Glomerular endothelial cell (primary cell): ENCODE measurements at regions not wholly inside any gene's neighbourhood (a gene's known extent, or its start where the extent isn't known, plus 50 kb on each side); places are given as distances from the start of the nearest gene placed in this dataset.
"Not testable (repeated sequence)": the region's sequence is repeated elsewhere in the genome, so short reads cannot be mapped to it uniquely, and the experiment has no call there.

ENCODE experiments used
- DNase-seq: peaks from one replicate; pipeline ENCODE4 v3.0.0-alpha.2; 2011; ENCODE audit warnings: low read depth, low spot score; ENCODE audit errors: extremely low read depth

GRCh38 chr7:149608168-149608567 is 110.6 kb upstream of the ZNF746 start:
- DNase-seq = no peak

GRCh38 chr7:149607683-149608082 is 110.1 kb upstream of the ZNF746 start:
- no peak for DNase-seq

- no peak for DNase-seq
Measured at GRCh38 chr7:149606826-149607225, 109.2 kb upstream of the ZNF746 start.

GRCh38 chr7:149605696-149606095 is 108.1 kb upstream of the ZNF746 start:
- no peak for DNase-seq

GRCh38 chr7:149604521-149604920 is 106.9 kb upstream of the ZNF746 start:
- no peak for DNase-seq

GRCh38 chr7:149600669-149601330 is 103.2 kb upstream of the ZNF746 start:
- DNase-seq = not testable (repeated sequence)

- no peak for DNase-seq
Measured at GRCh38 chr7:149599636-149600206, 102.1 kb upstream of the ZNF746 start.

- no peak for DNase-seq
Measured at GRCh38 chr7:149598721-149599308, 101.2 kb upstream of the ZNF746 start.

- DNase-seq = not testable (repeated sequence)
Measured at GRCh38 chr7:149597789-149598188, 100.2 kb upstream of the ZNF746 start.

GRCh38 chr7:149595541-149595940 is 97.9 kb upstream of the ZNF746 start:
- DNase-seq = no peak

GRCh38 chr7:149595078-149595477 is 97.5 kb upstream of the ZNF746 start:
- no peak for DNase-seq

GRCh38 chr7:149588930-149589329 is 91.3 kb upstream of the ZNF746 start:
- DNase-seq = no peak

- DNase-seq = no peak
Measured at GRCh38 chr7:149586646-149587645, 89.3 kb upstream of the ZNF746 start.

- no peak for DNase-seq
Measured at GRCh38 chr7:149584530-149584929, 86.9 kb upstream of the ZNF746 start.

GRCh38 chr7:149584009-149584408 is 86.4 kb upstream of the ZNF746 start:
- DNase-seq = no peak

- DNase-seq = no peak
Measured at GRCh38 chr7:149580328-149580727, 82.7 kb upstream of the ZNF746 start.

GRCh38 chr7:149579365-149579764 is 81.8 kb upstream of the ZNF746 start:
- DNase-seq = not testable (repeated sequence)

- not testable (repeated sequence) for DNase-seq
Measured at GRCh38 chr7:149574428-149574827, 76.8 kb upstream of the ZNF746 start.

- DNase-seq = no peak
Measured at GRCh38 chr7:149573519-149573918, 75.9 kb upstream of the ZNF746 start.

GRCh38 chr7:149572920-149573319 is 75.3 kb upstream of the ZNF746 start:
- DNase-seq = not testable (repeated sequence)

- no peak for DNase-seq
Measured at GRCh38 chr7:149570784-149571183, 73.2 kb upstream of the ZNF746 start.
